ENCODE measurements at regions not wholly inside any gene's neighbourhood (a gene's known extent, or its start where the extent isn't known, plus 50 kb on each side); places are given as distances from the start of the nearest gene placed in this dataset.
A peak's percentile ranks its signal among the peaks of the same experiment; 100 is the strongest.

DNA sequence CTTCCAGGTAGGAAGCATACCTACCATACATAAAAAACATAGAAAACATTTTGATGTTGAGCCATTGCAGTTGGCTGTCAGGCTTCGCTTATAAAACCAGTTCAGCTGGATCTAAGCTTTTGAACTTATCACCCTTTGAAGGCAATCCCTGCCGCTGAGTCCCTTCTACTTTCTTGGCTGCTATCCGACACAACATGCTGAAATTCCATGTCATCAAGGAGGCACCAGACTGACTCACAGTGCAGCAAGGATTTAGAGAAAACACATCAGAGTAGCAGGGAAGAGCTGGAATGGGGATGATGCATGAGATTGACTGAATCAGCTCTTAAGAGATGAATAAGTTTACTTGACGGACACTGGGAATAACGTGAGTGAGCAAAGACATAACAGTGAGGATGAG lies 135.0 kb upstream of the MAN1A1 start:
- WGBS, 2 donors, result 39 to 41% methylated on average over 5 of the region's 5 CpGs
- intact Hi-C loops (cut with DNase I; ENCODE audit: low total_unique reads), result no loop called here
- TF ChIP-seq, protein P1, sequence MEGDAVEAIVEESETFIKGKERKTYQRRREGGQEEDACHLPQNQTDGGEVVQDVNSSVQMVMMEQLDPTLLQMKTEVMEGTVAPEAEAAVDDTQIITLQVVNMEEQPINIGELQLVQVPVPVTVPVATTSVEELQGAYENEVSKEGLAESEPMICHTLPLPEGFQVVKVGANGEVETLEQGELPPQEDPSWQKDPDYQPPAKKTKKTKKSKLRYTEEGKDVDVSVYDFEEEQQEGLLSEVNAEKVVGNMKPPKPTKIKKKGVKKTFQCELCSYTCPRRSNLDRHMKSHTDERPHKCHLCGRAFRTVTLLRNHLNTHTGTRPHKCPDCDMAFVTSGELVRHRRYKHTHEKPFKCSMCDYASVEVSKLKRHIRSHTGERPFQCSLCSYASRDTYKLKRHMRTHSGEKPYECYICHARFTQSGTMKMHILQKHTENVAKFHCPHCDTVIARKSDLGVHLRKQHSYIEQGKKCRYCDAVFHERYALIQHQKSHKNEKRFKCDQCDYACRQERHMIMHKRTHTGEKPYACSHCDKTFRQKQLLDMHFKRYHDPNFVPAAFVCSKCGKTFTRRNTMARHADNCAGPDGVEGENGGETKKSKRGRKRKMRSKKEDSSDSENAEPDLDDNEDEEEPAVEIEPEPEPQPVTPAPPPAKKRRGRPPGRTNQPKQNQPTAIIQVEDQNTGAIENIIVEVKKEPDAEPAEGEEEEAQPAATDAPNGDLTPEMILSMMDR (IDR thresholded peaks at IDR 0.05), result no peak
- TF ChIP-seq POLR2A (IDR thresholded peaks at IDR 0.05), result no peak
- H3K4me3 ChIP-seq (ENCODE audit: low read depth, poor library complexity, severe bottlenecking), result no peak overlapping the region
- peak in 1 of 2 donors; percentile 31 for DNase-seq (ENCODE audit: low spot score in 2 of 2)

DNA sequence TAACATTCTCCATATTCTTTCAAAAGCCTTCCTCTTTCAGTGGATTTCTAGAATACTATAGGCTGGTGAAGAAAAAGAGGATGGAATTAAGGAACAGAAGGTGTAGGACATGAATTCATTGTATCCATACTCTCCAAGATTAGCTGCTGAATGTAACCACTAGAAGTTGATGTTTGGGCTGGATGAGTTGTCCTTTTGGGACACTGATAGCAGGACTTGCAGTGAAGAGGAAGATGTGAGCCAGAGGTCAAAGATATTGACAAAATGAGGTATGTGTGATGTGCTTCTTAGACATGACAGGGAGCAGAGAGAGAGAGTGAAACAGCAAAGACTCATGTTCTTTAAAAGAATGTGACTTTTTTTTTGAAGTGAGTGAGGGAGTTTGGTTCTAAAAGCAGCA lies 134.3 kb upstream of the MAN1A1 start:
- no peak for DNase-seq (ENCODE audit: low spot score in 2 of 2)
- H3K4me3 ChIP-seq (ENCODE audit: low read depth, poor library complexity, severe bottlenecking), result no peak overlapping the region
- TF ChIP-seq, protein P1 (IDR thresholded peaks at IDR 0.05), result no peak
- no peak for TF ChIP-seq POLR2A (IDR thresholded peaks at IDR 0.05)
- intact Hi-C loops (cut with DNase I; ENCODE audit: low total_unique reads), result no loop called here

DNA sequence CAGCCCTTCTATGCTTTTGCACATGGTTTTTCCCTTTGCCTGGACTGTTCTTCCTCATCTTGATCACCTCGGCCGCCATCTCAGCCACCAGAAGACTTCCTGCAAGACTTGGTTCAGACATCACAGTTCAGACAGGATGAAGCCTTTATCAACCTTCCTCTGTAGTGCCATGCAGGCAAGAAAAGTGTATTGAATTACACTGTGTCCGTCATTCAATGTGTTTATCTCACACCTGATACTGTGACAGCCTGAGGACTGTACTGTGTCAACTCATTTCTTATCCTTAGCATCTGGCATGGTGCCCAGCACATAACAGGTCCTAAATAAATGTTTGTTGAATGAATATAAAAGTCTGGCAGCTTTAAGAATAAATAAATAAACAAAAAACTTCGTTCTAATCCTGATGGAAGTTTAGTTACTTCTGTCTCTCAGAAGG lies 133.3 kb upstream of the MAN1A1 start:
- no peak for TF ChIP-seq POLR2A (IDR thresholded peaks at IDR 0.05)
- TF ChIP-seq, protein P1 (IDR thresholded peaks at IDR 0.05), result no peak
- intact Hi-C loops (cut with DNase I; ENCODE audit: low total_unique reads), result no loop called here
- no peak for DNase-seq (ENCODE audit: low spot score in 2 of 2)
- no peak overlapping the region for H3K4me3 ChIP-seq (ENCODE audit: low read depth, poor library complexity, severe bottlenecking)
- WGBS, 2 donors, result 91 to 95% methylated on average over 4 of the region's 4 CpGs

DNA sequence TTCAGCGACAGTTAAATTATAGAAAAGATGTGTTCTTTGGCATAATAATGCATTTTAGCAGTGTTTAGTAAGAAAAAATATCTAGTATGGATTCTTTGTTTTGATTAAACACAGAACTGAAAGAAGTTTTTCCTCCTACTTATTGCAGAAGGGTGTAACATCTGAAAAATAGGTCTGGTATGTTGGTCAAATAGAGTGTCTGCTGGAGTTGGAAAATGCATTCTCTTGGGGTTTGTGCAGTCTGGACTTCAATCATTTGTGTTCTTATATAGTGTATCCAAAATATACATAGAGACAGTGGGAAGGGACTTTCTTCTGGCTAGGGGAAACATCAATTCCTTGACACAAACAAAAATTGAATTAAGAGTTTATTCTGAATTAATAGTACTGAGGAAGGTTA lies 132.4 kb upstream of the MAN1A1 start:
- H3K4me3 ChIP-seq (ENCODE audit: low read depth, poor library complexity, severe bottlenecking), result no peak overlapping the region
- TF ChIP-seq POLR2A (IDR thresholded peaks at IDR 0.05), result no peak
- TF ChIP-seq, protein P1 (IDR thresholded peaks at IDR 0.05), result no peak
- intact Hi-C loops (cut with DNase I; ENCODE audit: low total_unique reads), result no loop called here
- WGBS, 2 donors, result 85 to 95% methylated on average over 1 of the region's 1 CpG
- DNase-seq (ENCODE audit: low spot score in 2 of 2), result no peak

DNA sequence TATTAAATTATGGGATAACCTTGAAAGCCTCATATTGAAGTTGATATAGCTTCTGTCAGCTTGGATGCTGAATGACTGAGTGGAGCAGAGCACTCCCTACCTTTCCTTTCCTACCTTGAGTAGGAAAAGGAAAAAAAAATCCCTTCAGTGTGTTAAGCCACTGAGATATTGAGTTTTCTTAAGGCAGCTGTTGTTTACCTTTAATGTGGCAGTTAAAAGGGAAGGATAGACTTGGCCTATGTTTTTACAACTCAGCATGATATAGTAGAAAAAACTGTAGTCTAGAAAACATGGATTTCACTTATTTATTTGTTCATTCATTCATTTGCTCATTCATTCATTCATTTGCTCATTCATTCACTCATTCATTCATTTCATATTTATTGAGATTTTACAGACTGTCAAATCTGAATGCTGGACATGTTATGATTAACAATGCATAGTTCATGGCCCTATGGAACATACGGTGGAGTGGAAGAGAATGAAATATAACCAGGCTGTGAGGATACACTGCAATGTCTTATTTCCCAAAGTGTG lies 131.5 kb upstream of the MAN1A1 start:
- TF ChIP-seq POLR2A (IDR thresholded peaks at IDR 0.05), result no peak
- TF ChIP-seq, protein P1 (IDR thresholded peaks at IDR 0.05), result no peak
- intact Hi-C loops (cut with DNase I; ENCODE audit: low total_unique reads), result no loop called here
- WGBS, 2 donors, result 96 to 100% methylated on average over 1 of the region's 1 CpG
- no peak for DNase-seq (ENCODE audit: low spot score in 2 of 2)
- H3K4me3 ChIP-seq (ENCODE audit: low read depth, poor library complexity, severe bottlenecking), result no peak overlapping the region

Data from lower leg skin (tissue), 4 donors.